ENCODE measurements at regions not wholly inside any gene's neighbourhood (a gene's known extent, or its start where the extent isn't known, plus 50 kb on each side); places are given as distances from the start of the nearest gene placed in this dataset.

GRCh38 chr12:14313379-14314138, 51.9 kb upstream of the ATF7IP start:
- H3K4me1 ChIP-seq = peaks cover 9% of the 10 kb centered on the region
- no peak overlapping the region for H3K27ac ChIP-seq
- H3K9me3 ChIP-seq (ENCODE audit: control insufficient read depth, low read length) = no peaks in the 10 kb centered on the region
- H3K36me3 ChIP-seq (ENCODE audit: control insufficient read depth, insufficient read depth, low read length) = peaks cover 3% of the 10 kb centered on the region
- H3K4me2 ChIP-seq (ENCODE audit: low read length) = no peak overlapping the region
- no peak overlapping the region for H2AFZ ChIP-seq
- H3K9ac ChIP-seq = no peak overlapping the region
- H3K4me3 ChIP-seq (ENCODE audit: low read depth, low read length) = no peak overlapping the region
- H3K27me3 ChIP-seq (ENCODE audit: control insufficient read depth, insufficient read depth, low read length) = no peaks in the 10 kb centered on the region
- TF ChIP-seq CTCF (IDR thresholded peaks at IDR 0.05) = no peak
- H3K79me2 ChIP-seq = no peaks in the 10 kb centered on the region

GRCh38 chr12:14314801-14315200, 50.7 kb upstream of the ATF7IP start:
- Histone ChIP-seq H3K36me3 (ENCODE audit: control insufficient read depth, insufficient read depth, low read length) (peaks cover 3% of the 10 kb centered on the region), H2AFZ (no peak overlapping the region), H3K9me3 (ENCODE audit: control insufficient read depth, low read length) (no peaks in the 10 kb centered on the region), H3K4me3 (ENCODE audit: low read depth, low read length) (no peak overlapping the region), H3K4me2 (ENCODE audit: low read length) (no peak overlapping the region), H3K27me3 (ENCODE audit: control insufficient read depth, insufficient read depth, low read length) (no peaks in the 10 kb centered on the region), H3K27ac (no peak overlapping the region), H3K79me2 (no peaks in the 10 kb centered on the region), H3K4me1 (peaks cover 11% of the 10 kb centered on the region), H3K9ac (no peak overlapping the region)
- no peak for TF ChIP-seq CTCF (IDR thresholded peaks at IDR 0.05)

GRCh38 chr12:14315501-14315900, 50.0 kb upstream of the ATF7IP start:
- Histone ChIP-seq H2AFZ (no peak overlapping the region), H3K27me3 (ENCODE audit: control insufficient read depth, insufficient read depth, low read length) (no peaks in the 10 kb centered on the region)

More at GRCh38 chr12:14315501-14315900, 50.0 kb upstream of the ATF7IP start:
- Histone ChIP-seq H3K4me3 (ENCODE audit: low read depth, low read length) (no peak overlapping the region), H3K9ac (no peak overlapping the region), H3K4me1 (peaks cover 11% of the 10 kb centered on the region), H3K36me3 (ENCODE audit: control insufficient read depth, insufficient read depth, low read length) (peaks cover 3% of the 10 kb centered on the region), H3K9me3 (ENCODE audit: control insufficient read depth, low read length) (no peaks in the 10 kb centered on the region), H3K27ac (no peak overlapping the region), H3K4me2 (ENCODE audit: low read length) (no peak overlapping the region), H3K79me2 (no peaks in the 10 kb centered on the region)
- TF ChIP-seq CTCF (IDR thresholded peaks at IDR 0.05) = no peak
